Right atrium auricular region (tissue), 2 donors: ENCODE measurements at regions not wholly inside any gene's neighbourhood (a gene's known extent, or its start where the extent isn't known, plus 50 kb on each side); places are given as distances from the start of the nearest gene placed in this dataset.

Experiments
- DNase-seq: peaks from one replicate; pipeline ENCODE4 v3.0.0-alpha.2; 2019; ENCODE audit warnings: low spot score
- H3K27ac ChIP-seq, 2 donors: fragments of 200-600 bp; sonication (generic); 1 replicate in 1 of 2; 2 replicates in 1 of 2; pipeline ENCODE4 v1.5.1; 2016 to 2019
- H3K27me3 ChIP-seq, 2 donors: fragments of 200-600 bp; sonication (generic); one replicate each; pipeline versions ENCODE4 v1.5.1 to v1.6.0; 2017 to 2019
- H3K36me3 ChIP-seq: fragments of 200-600 bp; sonication (generic); one replicate; pipeline ENCODE4 v1.5.1; 2016
- H3K4me1 ChIP-seq, 2 donors: fragments of 200-600 bp; sonication (generic); one replicate each; pipeline versions ENCODE4 v1.5.1 to v1.6.0; 2017 to 2019
- H3K4me3 ChIP-seq, 2 donors: fragments of 200-600 bp; sonication (generic); 1 replicate in 1 of 2; 2 replicates in 1 of 2; pipeline ENCODE4 v1.5.1; 2017 to 2019; ENCODE audit warnings: mild to moderate bottlenecking in 1 of 2, moderate library complexity in 1 of 2
- H3K9me3 ChIP-seq, 2 donors: fragments of 200-600 bp; sonication (generic); one replicate each; pipeline ENCODE4 v1.5.1; 2019
- TF ChIP-seq, protein P1 (sequence below), 2 donors: fragments of 200-600 bp; sonication (generic); IDR thresholded peaks; one replicate each; pipeline ENCODE4 v1.5.1; 2019; ENCODE audit warnings: antibody characterized with exemption in 2 of 2

DNA sequence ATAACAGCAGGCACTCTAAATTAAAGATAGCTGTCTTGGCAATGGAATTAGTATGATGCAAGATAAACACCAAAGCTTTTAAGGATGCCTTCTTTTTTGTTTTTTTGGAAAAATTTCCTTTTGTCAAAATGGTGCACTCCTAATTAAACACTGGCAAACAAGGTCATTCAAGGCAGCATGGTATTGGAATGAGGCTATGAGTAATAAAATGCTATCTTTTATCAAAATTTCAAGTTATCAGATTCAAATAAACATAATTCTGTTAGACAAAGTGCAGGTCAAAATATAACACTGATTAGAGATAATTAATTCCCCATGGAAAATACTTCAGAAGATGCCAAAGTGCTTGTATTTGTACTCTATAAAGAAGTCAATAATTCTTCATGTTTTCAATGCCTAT lies 514.1 kb downstream of the TENT5A start:
- TF ChIP-seq, protein P1, sequence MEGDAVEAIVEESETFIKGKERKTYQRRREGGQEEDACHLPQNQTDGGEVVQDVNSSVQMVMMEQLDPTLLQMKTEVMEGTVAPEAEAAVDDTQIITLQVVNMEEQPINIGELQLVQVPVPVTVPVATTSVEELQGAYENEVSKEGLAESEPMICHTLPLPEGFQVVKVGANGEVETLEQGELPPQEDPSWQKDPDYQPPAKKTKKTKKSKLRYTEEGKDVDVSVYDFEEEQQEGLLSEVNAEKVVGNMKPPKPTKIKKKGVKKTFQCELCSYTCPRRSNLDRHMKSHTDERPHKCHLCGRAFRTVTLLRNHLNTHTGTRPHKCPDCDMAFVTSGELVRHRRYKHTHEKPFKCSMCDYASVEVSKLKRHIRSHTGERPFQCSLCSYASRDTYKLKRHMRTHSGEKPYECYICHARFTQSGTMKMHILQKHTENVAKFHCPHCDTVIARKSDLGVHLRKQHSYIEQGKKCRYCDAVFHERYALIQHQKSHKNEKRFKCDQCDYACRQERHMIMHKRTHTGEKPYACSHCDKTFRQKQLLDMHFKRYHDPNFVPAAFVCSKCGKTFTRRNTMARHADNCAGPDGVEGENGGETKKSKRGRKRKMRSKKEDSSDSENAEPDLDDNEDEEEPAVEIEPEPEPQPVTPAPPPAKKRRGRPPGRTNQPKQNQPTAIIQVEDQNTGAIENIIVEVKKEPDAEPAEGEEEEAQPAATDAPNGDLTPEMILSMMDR (IDR thresholded peaks at IDR 0.05), result no peak
- no peaks in the 10 kb centered on the region for H3K4me1 ChIP-seq
- H3K36me3 ChIP-seq, result no peaks in the 10 kb centered on the region
- H3K27ac ChIP-seq, result no peak overlapping the region
- H3K27me3 ChIP-seq, result no peaks in the 10 kb centered on the region
- no peak overlapping the region for H3K4me3 ChIP-seq
- H3K9me3 ChIP-seq, result no peaks in the 10 kb centered on the region
- DNase-seq, result no peak

DNA sequence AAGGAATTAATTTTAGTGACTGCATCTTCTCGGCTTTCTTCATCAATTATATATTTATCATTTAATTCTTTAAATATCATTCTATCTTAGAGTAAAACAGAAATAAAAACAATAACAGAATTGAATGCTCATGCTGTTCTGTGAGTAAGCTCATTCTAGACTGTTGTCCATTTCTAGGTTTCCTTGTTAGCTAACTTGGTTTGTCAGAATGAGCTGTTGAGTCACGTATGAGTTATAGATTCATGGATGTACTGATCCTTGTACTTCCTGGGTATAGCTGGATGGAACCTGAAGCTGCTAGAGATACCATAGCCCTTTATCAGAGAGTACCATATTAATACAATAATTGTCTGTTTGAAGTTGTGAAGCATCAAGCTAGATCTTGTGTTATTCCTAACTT lies 515.3 kb downstream of the TENT5A start:
- Histone ChIP-seq H3K9me3 (no peaks in the 10 kb centered on the region), H3K4me1 (no peaks in the 10 kb centered on the region), H3K36me3 (no peaks in the 10 kb centered on the region), H3K4me3 (no peak overlapping the region), H3K27ac (no peak overlapping the region), H3K27me3 (no peaks in the 10 kb centered on the region)
- DNase-seq, result no peak
- TF ChIP-seq, protein P1 (IDR thresholded peaks at IDR 0.05), result no peak

DNA sequence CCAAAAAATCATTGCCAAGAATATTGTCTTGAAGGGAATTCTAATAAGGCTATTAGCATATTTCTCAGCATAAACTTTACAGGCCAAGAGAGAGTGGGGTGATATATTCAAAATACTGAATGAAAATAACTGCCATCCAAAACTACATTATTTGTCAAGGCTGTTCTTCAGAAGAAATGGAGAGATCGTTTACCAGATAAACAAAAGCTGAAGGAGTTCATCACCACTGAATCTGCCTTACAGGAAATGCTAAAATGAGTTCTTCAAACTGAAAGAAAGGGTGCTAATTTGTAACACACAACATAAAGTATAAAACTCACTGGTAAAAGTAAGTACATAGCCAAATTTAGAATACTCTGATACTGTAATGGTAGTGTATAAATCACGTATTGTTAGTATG lies 517.0 kb downstream of the TENT5A start:
- Histone ChIP-seq H3K27me3 (no peaks in the 10 kb centered on the region), H3K9me3 (no peaks in the 10 kb centered on the region), H3K27ac (no peak overlapping the region), H3K4me3 (no peak overlapping the region), H3K36me3 (no peaks in the 10 kb centered on the region), H3K4me1 (no peaks in the 10 kb centered on the region)
- TF ChIP-seq, protein P1 (IDR thresholded peaks at IDR 0.05), result no peak
- DNase-seq, result no peak

DNA sequence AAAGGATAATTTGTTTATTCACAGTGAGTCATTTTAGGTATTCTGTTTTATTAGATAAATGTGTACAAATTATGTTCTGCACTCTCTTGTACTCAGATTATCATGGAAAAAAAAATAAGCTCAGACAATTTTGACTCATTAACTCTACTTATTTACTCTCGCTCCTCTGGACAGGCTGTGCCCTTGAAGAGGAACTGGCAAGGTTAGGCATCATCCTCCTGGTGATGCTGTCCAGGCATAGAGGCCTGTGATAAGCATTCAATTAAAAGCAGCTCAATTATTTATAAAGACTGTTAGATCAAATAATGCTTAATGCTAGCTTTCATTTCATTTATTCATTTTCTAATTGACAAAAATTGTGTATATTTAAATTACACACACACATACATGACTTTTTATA lies 518.5 kb downstream of the TENT5A start:
- Histone ChIP-seq H3K9me3 (no peaks in the 10 kb centered on the region), H3K4me3 (no peak overlapping the region), H3K4me1 (no peaks in the 10 kb centered on the region), H3K27ac (no peak overlapping the region), H3K27me3 (no peaks in the 10 kb centered on the region), H3K36me3 (no peaks in the 10 kb centered on the region)
- no peak for DNase-seq
- TF ChIP-seq, protein P1 (IDR thresholded peaks at IDR 0.05), result no peak

DNA sequence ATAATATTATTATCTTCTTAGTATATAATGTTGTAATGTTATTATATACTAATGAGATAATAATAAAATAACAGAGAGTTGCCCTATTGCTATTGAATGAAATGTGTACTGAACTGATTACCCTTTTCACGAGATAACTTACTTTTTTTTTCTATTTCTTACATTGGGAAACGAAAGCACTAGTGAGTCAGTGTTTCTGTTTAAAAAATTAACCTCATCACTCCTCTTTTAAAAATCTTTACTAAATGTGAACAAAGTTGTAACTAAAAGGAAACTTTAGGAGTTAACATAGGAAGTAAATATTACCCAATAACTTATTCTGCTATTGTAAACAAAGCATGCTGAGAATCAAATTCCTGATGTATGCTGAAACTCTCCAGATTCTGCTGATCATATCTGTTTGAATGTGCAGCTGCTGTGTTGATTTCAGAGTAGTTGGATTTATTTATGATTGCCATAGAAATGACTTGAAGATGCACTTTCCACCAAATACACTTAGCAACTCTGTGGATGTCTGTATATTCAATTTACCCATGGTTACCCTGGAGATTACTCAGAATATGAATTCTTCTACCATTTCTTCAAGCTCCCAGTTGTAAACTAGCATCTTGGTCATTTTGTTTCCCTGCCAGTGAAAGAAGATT lies 523.4 kb downstream of the TENT5A start:
- no peaks in the 10 kb centered on the region for H3K27me3 ChIP-seq
- H3K36me3 ChIP-seq, result no peaks in the 10 kb centered on the region
- H3K4me3 ChIP-seq, result no peak overlapping the region
- H3K27ac ChIP-seq, result no peak overlapping the region
- no peak for DNase-seq
- no peaks in the 10 kb centered on the region for H3K9me3 ChIP-seq
- TF ChIP-seq, protein P1 (IDR thresholded peaks at IDR 0.05), result no peak
- H3K4me1 ChIP-seq, result no peaks in the 10 kb centered on the region

DNA sequence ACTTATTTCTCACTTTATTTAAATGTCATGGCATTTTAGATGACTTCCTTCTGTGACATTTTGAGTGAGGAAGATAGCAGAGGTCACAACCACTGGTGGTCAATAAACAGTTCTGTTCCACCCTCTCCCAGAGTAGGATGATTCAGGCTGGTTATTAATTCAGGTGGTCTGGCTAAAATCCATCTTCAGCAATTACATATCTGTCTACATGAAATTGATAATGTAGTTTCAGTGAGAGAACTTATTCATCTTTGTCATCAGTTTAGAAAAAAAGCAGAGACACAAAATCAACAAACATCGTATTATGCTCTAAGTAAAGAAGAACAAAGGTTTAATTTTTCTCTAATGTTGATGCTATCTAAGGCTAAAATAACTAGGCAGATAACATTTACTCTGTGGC lies 525.5 kb downstream of the TENT5A start:
- Histone ChIP-seq H3K9me3 (no peaks in the 10 kb centered on the region), H3K36me3 (no peaks in the 10 kb centered on the region), H3K4me1 (no peaks in the 10 kb centered on the region), H3K27ac (no peak overlapping the region), H3K4me3 (no peak overlapping the region), H3K27me3 (no peaks in the 10 kb centered on the region)
- no peak for DNase-seq
- TF ChIP-seq, protein P1 (IDR thresholded peaks at IDR 0.05), result no peak
